ENCODE measurements at regions not wholly inside any gene's neighbourhood (a gene's known extent, or its start where the extent isn't known, plus 50 kb on each side); places are given as distances from the start of the nearest gene placed in this dataset.
"Not testable (repeated sequence)": the region's sequence is repeated elsewhere in the genome, so short reads cannot be mapped to it uniquely, and the experiment has no call there.

- no peaks in the 10 kb centered on the region for H3K9me3 ChIP-seq
- DNase-seq = no peak
- TF ChIP-seq EP300 (IDR thresholded peaks at IDR 0.05) (no peak), POLR2A (IDR thresholded peaks at IDR 0.05) (no peak), CTCF (IDR thresholded peaks at IDR 0.05) (no peak)
- H3K4me3 ChIP-seq = no peak overlapping the region
- no peaks in the 10 kb centered on the region for H3K4me1 ChIP-seq (ENCODE audit: insufficient read depth)
- intact Hi-C loops (cut with DNase I) = no loop called here
- H3K36me3 ChIP-seq = no peaks in the 10 kb centered on the region
- H3K27me3 ChIP-seq = no peaks in the 10 kb centered on the region
- 93 to 97% (median 95%) methylated on average over 6 of the region's 6 CpGs for WGBS, 3 donors
- no peak overlapping the region for H3K27ac ChIP-seq
Observed at GRCh38 chr2:150063931-150064548, 423.4 kb downstream of the RND3 start.

GRCh38 chr2:150063432-150063889 is 424.0 kb downstream of the RND3 start:
- Histone ChIP-seq H3K27ac (no peak overlapping the region), H3K4me1 (ENCODE audit: insufficient read depth) (no peaks in the 10 kb centered on the region), H3K27me3 (no peaks in the 10 kb centered on the region), H3K9me3 (no peaks in the 10 kb centered on the region), H3K4me3 (no peak overlapping the region), H3K36me3 (no peaks in the 10 kb centered on the region)
- 85 to 95% (median 92%) methylated on average over 2 of the region's 2 CpGs for WGBS, 3 donors
- TF ChIP-seq EP300 (IDR thresholded peaks at IDR 0.05) (no peak), POLR2A (IDR thresholded peaks at IDR 0.05) (no peak)
- no peak for DNase-seq
- intact Hi-C loops (cut with DNase I) = no loop called here

- no peaks in the 10 kb centered on the region for H3K27me3 ChIP-seq
- intact Hi-C loops (cut with DNase I) = no loop called here
- H3K36me3 ChIP-seq = no peaks in the 10 kb centered on the region
- H3K9me3 ChIP-seq = no peaks in the 10 kb centered on the region
- no peaks in the 10 kb centered on the region for H3K4me1 ChIP-seq (ENCODE audit: insufficient read depth)
- no peak for DNase-seq
- WGBS, 3 donors = 29 to 45% (median 37%) methylated on average over 3 of the region's 3 CpGs
- H3K4me3 ChIP-seq = no peak overlapping the region
- TF ChIP-seq CTCF (IDR thresholded peaks at IDR 0.05) (no peak), POLR2A (IDR thresholded peaks at IDR 0.05) (no peak), EP300 (IDR thresholded peaks at IDR 0.05) (no peak)
- H3K27ac ChIP-seq = no peak overlapping the region
Observed at GRCh38 chr2:150062416-150062815, 425.1 kb downstream of the RND3 start.

GRCh38 chr2:150060341-150060740 is 427.1 kb downstream of the RND3 start:
- intact Hi-C loops (cut with DNase I) = no loop called here
- no peak overlapping the region for H3K27ac ChIP-seq
- no peak for DNase-seq
- H3K36me3 ChIP-seq = no peaks in the 10 kb centered on the region
- H3K27me3 ChIP-seq = no peaks in the 10 kb centered on the region
- H3K4me3 ChIP-seq = no peak overlapping the region
- WGBS, 3 donors = 47 to 58% (median 56%) methylated on average over 1 of the region's 1 CpG
- H3K9me3 ChIP-seq = no peaks in the 10 kb centered on the region
- H3K4me1 ChIP-seq (ENCODE audit: insufficient read depth) = no peaks in the 10 kb centered on the region
- TF ChIP-seq POLR2A (IDR thresholded peaks at IDR 0.05) = no peak
- no peak for TF ChIP-seq EP300 (IDR thresholded peaks at IDR 0.05)
- TF ChIP-seq CTCF (IDR thresholded peaks at IDR 0.05) = no peak

- H3K27ac ChIP-seq; H3K4me3 ChIP-seq; H3K27me3 ChIP-seq; H3K4me1 ChIP-seq (ENCODE audit: insufficient read depth); intact Hi-C loops (cut with DNase I); DNase-seq; H3K9me3 ChIP-seq; H3K36me3 ChIP-seq: not testable (repeated sequence)
- WGBS, 3 donors = 97 to 99% (median 98%) methylated on average over 2 of the region's 2 CpGs
Observed at GRCh38 chr2:150059676-150060075, 427.8 kb downstream of the RND3 start.
